ENCODE measurements at regions not wholly inside any gene's neighbourhood (a gene's known extent, or its start where the extent isn't known, plus 50 kb on each side); places are given as distances from the start of the nearest gene placed in this dataset.

DNA sequence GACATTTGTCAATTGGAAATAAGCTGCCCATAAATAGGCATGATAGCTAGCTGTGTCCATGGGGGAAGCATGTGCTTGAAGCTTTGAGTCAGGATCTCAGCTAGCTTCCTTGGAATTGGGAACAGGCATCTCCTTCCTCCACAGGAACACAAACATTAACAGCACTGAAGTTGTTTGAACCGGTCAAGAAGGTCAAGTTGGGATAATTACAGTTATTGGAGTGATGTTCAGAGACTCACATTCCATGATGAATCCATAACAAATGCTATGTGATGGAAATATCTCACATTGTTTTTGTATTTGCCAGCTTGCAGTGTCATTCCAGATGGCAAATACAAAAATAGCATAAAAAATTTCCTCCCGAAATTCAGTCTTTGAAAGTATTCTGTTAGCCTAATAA, 347.6 kb upstream of the SMIM21 start:
- no peak overlapping the region for H3K9ac ChIP-seq (ENCODE audit: low read depth in 1 of 2, low read length in 2 of 2)
- no peaks in the 10 kb centered on the region for H3K36me3 ChIP-seq (ENCODE audit: control insufficient read depth in 1 of 2, insufficient read depth in 2 of 2, low read length in 2 of 2)
- H3K4me3 ChIP-seq (ENCODE audit: low read depth in 1 of 2, low read length in 2 of 2) = no peak overlapping the region
- H3K27me3 ChIP-seq (ENCODE audit: control insufficient read depth in 1 of 2, insufficient read depth in 2 of 2, low read length in 2 of 2) = no peaks in the 10 kb centered on the region
- no peaks in the 10 kb centered on the region for H3K4me1 ChIP-seq (ENCODE audit: control insufficient read depth in 1 of 2, insufficient read depth in 2 of 2, low read length in 2 of 2)
- no peak overlapping the region for H3K27ac ChIP-seq (ENCODE audit: low read depth, low read length)
- no peaks in the 10 kb centered on the region for H3K9me3 ChIP-seq (ENCODE audit: control insufficient read depth in 1 of 2, low read length in 2 of 2)

GRCh38 chr18:75773618-75774017, 346.1 kb upstream of the SMIM21 start:
- H3K9ac ChIP-seq (ENCODE audit: low read depth in 1 of 2, low read length in 2 of 2) = no peak overlapping the region
- H3K4me1 ChIP-seq (ENCODE audit: control insufficient read depth in 1 of 2, insufficient read depth in 2 of 2, low read length in 2 of 2) = no peaks in the 10 kb centered on the region
- H3K27me3 ChIP-seq (ENCODE audit: control insufficient read depth in 1 of 2, insufficient read depth in 2 of 2, low read length in 2 of 2) = no peaks in the 10 kb centered on the region
- no peak overlapping the region for H3K27ac ChIP-seq (ENCODE audit: low read depth, low read length)
- H3K36me3 ChIP-seq (ENCODE audit: control insufficient read depth in 1 of 2, insufficient read depth in 2 of 2, low read length in 2 of 2) = no peaks in the 10 kb centered on the region
- no peaks in the 10 kb centered on the region for H3K9me3 ChIP-seq (ENCODE audit: control insufficient read depth in 1 of 2, low read length in 2 of 2)
- no peak overlapping the region for H3K4me3 ChIP-seq (ENCODE audit: low read depth in 1 of 2, low read length in 2 of 2)

DNA sequence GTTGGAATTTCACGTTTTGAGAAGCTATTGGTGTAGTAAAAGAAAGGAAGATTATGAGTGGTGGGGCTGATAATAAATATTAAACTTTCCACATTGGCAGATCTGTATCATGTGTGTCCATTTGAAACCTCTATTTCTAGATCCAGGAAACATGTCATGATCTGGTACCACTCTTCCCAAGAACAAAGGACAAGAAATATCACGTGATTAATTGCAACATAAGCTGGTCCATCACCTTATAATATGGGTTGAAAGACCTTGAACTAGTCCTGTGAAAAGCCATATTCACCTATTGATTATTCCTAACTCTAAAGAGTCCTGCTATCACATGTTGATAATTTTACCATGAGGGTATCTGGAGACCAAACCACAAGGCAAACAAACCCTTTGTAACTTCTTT, 335.3 kb upstream of the SMIM21 start:
- Histone ChIP-seq H3K9me3 (ENCODE audit: control insufficient read depth in 1 of 2, low read length in 2 of 2) (no peaks in the 10 kb centered on the region), H3K36me3 (ENCODE audit: control insufficient read depth in 1 of 2, insufficient read depth in 2 of 2, low read length in 2 of 2) (no peaks in the 10 kb centered on the region), H3K4me1 (ENCODE audit: control insufficient read depth in 1 of 2, insufficient read depth in 2 of 2, low read length in 2 of 2) (no peaks in the 10 kb centered on the region), H3K27ac (ENCODE audit: low read depth, low read length) (no peak overlapping the region), H3K4me3 (ENCODE audit: low read depth in 1 of 2, low read length in 2 of 2) (no peak overlapping the region), H3K27me3 (ENCODE audit: control insufficient read depth in 1 of 2, insufficient read depth in 2 of 2, low read length in 2 of 2) (no peaks in the 10 kb centered on the region), H3K9ac (ENCODE audit: low read depth in 1 of 2, low read length in 2 of 2) (no peak overlapping the region)

- no peak overlapping the region for H3K4me3 ChIP-seq (ENCODE audit: low read depth in 1 of 2, low read length in 2 of 2)
- H3K9me3 ChIP-seq (ENCODE audit: control insufficient read depth in 1 of 2, low read length in 2 of 2) = no peaks in the 10 kb centered on the region
- H3K36me3 ChIP-seq (ENCODE audit: control insufficient read depth in 1 of 2, insufficient read depth in 2 of 2, low read length in 2 of 2) = no peaks in the 10 kb centered on the region
- H3K9ac ChIP-seq (ENCODE audit: low read depth in 1 of 2, low read length in 2 of 2) = no peak overlapping the region
- no peak overlapping the region for H3K27ac ChIP-seq (ENCODE audit: low read depth, low read length)
- no peaks in the 10 kb centered on the region for H3K4me1 ChIP-seq (ENCODE audit: control insufficient read depth in 1 of 2, insufficient read depth in 2 of 2, low read length in 2 of 2)
- H3K27me3 ChIP-seq (ENCODE audit: control insufficient read depth in 1 of 2, insufficient read depth in 2 of 2, low read length in 2 of 2) = no peaks in the 10 kb centered on the region
These were observed 332.7 kb upstream of the SMIM21 start for GRCh38 chr18:75760208-75760607.

DNA sequence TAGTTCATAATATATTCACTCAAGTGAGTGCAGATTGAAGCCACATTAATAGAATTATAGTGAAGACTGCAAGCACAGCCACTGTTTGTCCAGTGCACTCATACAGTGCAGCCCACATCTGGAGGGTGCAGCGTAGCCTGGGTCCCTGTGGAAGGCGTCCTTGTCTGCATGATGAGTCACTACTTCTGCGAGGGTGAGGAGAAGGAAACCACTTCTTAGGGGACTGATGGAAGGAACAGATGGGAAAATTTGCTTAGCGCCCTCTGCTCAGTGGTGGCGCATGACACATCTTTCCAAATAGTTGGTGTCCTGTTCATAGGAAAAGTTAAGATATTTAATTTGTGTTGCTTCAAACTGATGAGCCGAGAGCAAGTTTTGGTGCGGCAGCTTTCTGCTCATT, 330.4 kb upstream of the SMIM21 start:
- no peak overlapping the region for H3K27ac ChIP-seq (ENCODE audit: low read depth, low read length)
- H3K4me3 ChIP-seq (ENCODE audit: low read depth in 1 of 2, low read length in 2 of 2) = no peak overlapping the region
- H3K4me1 ChIP-seq (ENCODE audit: control insufficient read depth in 1 of 2, insufficient read depth in 2 of 2, low read length in 2 of 2) = no peaks in the 10 kb centered on the region
- no peak overlapping the region for H3K9ac ChIP-seq (ENCODE audit: low read depth in 1 of 2, low read length in 2 of 2)
- no peaks in the 10 kb centered on the region for H3K9me3 ChIP-seq (ENCODE audit: control insufficient read depth in 1 of 2, low read length in 2 of 2)
- H3K36me3 ChIP-seq (ENCODE audit: control insufficient read depth in 1 of 2, insufficient read depth in 2 of 2, low read length in 2 of 2) = no peaks in the 10 kb centered on the region
- H3K27me3 ChIP-seq (ENCODE audit: control insufficient read depth in 1 of 2, insufficient read depth in 2 of 2, low read length in 2 of 2) = no peaks in the 10 kb centered on the region

GRCh38 chr18:75754433-75754832, 326.9 kb upstream of the SMIM21 start:
- Histone ChIP-seq H3K27me3 (ENCODE audit: control insufficient read depth in 1 of 2, insufficient read depth in 2 of 2, low read length in 2 of 2) (no peaks in the 10 kb centered on the region), H3K4me1 (ENCODE audit: control insufficient read depth in 1 of 2, insufficient read depth in 2 of 2, low read length in 2 of 2) (no peaks in the 10 kb centered on the region), H3K27ac (ENCODE audit: low read depth, low read length) (no peak overlapping the region), H3K4me3 (ENCODE audit: low read depth in 1 of 2, low read length in 2 of 2) (no peak overlapping the region), H3K36me3 (ENCODE audit: control insufficient read depth in 1 of 2, insufficient read depth in 2 of 2, low read length in 2 of 2) (no peaks in the 10 kb centered on the region), H3K9ac (ENCODE audit: low read depth in 1 of 2, low read length in 2 of 2) (no peak overlapping the region), H3K9me3 (ENCODE audit: control insufficient read depth in 1 of 2, low read length in 2 of 2) (no peaks in the 10 kb centered on the region)

DNA sequence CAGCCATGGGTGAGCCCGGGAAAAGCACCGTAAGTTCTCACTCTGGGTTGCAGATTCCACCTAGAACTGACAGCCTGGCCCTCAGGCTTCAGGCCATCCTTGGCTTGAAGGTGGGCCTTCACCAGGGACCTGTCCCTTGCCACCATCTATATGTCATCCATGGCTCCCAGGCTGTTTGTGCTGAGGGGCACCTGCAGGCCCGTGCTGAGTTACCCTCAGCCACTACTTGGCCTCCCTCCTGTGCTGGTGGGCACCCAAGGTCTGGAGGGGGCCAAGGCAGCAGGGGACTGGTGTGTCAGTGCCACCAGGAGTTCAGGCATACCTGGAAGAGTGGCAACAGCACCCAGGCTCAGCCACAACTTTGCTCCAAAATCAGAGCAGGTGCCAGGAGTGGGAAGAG, 326.2 kb upstream of the SMIM21 start:
- H3K9ac ChIP-seq (ENCODE audit: low read depth in 1 of 2, low read length in 2 of 2) = no peak overlapping the region
- no peaks in the 10 kb centered on the region for H3K4me1 ChIP-seq (ENCODE audit: control insufficient read depth in 1 of 2, insufficient read depth in 2 of 2, low read length in 2 of 2)
- H3K36me3 ChIP-seq (ENCODE audit: control insufficient read depth in 1 of 2, insufficient read depth in 2 of 2, low read length in 2 of 2) = no peaks in the 10 kb centered on the region
- H3K4me3 ChIP-seq (ENCODE audit: low read depth in 1 of 2, low read length in 2 of 2) = no peak overlapping the region
- no peaks in the 10 kb centered on the region for H3K27me3 ChIP-seq (ENCODE audit: control insufficient read depth in 1 of 2, insufficient read depth in 2 of 2, low read length in 2 of 2)
- H3K27ac ChIP-seq (ENCODE audit: low read depth, low read length) = no peak overlapping the region
- H3K9me3 ChIP-seq (ENCODE audit: control insufficient read depth in 1 of 2, low read length in 2 of 2) = no peaks in the 10 kb centered on the region

DNA sequence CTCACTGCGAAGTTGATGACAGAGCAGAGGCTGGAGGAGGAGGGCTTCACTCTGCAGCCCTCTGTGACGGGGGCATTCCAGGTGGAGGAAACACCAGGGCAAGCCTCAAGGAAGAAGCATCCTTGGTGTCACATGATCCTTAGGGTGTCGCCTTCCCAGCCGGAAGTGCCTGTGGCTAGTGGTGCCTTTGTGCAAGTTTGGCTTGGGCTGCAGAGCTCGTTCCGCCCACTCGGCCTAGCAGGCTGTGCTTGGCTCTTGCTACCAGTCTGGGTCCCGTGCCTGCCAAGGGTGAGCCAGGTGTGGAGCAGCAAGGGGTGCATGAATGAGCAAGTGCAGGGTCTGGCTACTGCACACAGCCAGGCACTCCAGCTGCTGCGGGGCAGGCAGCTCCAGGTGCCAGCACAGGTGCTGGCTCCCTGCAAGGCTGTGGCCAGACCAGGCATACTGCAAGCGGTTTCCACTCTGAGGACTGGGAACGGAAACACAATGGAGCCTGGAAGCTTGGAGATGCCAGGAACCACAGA, 325.3 kb upstream of the SMIM21 start:
- Histone ChIP-seq H3K4me3 (ENCODE audit: low read depth in 1 of 2, low read length in 2 of 2) (no peak overlapping the region), H3K36me3 (ENCODE audit: control insufficient read depth in 1 of 2, insufficient read depth in 2 of 2, low read length in 2 of 2) (no peaks in the 10 kb centered on the region), H3K9ac (ENCODE audit: low read depth in 1 of 2, low read length in 2 of 2) (no peak overlapping the region), H3K4me1 (ENCODE audit: control insufficient read depth in 1 of 2, insufficient read depth in 2 of 2, low read length in 2 of 2) (no peaks in the 10 kb centered on the region), H3K9me3 (ENCODE audit: control insufficient read depth in 1 of 2, low read length in 2 of 2) (no peaks in the 10 kb centered on the region), H3K27ac (ENCODE audit: low read depth, low read length) (no peak overlapping the region), H3K27me3 (ENCODE audit: control insufficient read depth in 1 of 2, insufficient read depth in 2 of 2, low read length in 2 of 2) (no peaks in the 10 kb centered on the region)

DNA sequence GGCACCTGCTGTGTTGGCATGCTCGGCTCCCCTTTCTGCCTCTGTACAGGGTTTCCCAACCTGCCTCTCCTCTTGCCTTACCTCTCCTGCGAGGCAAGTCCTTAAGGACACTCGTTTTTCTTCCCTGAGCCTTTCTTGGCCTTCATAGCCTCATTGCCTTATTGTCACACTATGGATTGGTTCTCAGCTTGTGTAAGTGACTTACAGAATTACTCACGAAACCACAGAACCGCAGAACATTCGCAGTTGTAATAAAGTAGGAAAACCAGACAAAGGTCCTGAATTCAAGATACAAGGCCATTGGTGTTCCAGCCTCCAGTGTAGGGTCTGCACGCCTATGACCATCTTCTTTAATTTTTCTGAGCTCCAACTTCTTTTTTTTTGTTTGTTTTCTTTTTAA, 317.6 kb upstream of the SMIM21 start:
- Histone ChIP-seq H3K36me3 (ENCODE audit: control insufficient read depth in 1 of 2, insufficient read depth in 2 of 2, low read length in 2 of 2) (no peaks in the 10 kb centered on the region), H3K27ac (ENCODE audit: low read depth, low read length) (no peak overlapping the region), H3K27me3 (ENCODE audit: control insufficient read depth in 1 of 2, insufficient read depth in 2 of 2, low read length in 2 of 2) (no peaks in the 10 kb centered on the region), H3K4me3 (ENCODE audit: low read depth in 1 of 2, low read length in 2 of 2) (no peak overlapping the region), H3K4me1 (ENCODE audit: control insufficient read depth in 1 of 2, insufficient read depth in 2 of 2, low read length in 2 of 2) (no peaks in the 10 kb centered on the region), H3K9me3 (ENCODE audit: control insufficient read depth in 1 of 2, low read length in 2 of 2) (no peaks in the 10 kb centered on the region), H3K9ac (ENCODE audit: low read depth in 1 of 2, low read length in 2 of 2) (no peak overlapping the region)

GRCh38 chr18:75742516-75742915, 315.0 kb upstream of the SMIM21 start:
- H3K27me3 ChIP-seq (ENCODE audit: control insufficient read depth in 1 of 2, insufficient read depth in 2 of 2, low read length in 2 of 2) = no peaks in the 10 kb centered on the region
- no peak overlapping the region for H3K27ac ChIP-seq (ENCODE audit: low read depth, low read length)
- H3K4me3 ChIP-seq (ENCODE audit: low read depth in 1 of 2, low read length in 2 of 2) = no peak overlapping the region
- no peaks in the 10 kb centered on the region for H3K36me3 ChIP-seq (ENCODE audit: control insufficient read depth in 1 of 2, insufficient read depth in 2 of 2, low read length in 2 of 2)
- no peaks in the 10 kb centered on the region for H3K9me3 ChIP-seq (ENCODE audit: control insufficient read depth in 1 of 2, low read length in 2 of 2)
- no peaks in the 10 kb centered on the region for H3K4me1 ChIP-seq (ENCODE audit: control insufficient read depth in 1 of 2, insufficient read depth in 2 of 2, low read length in 2 of 2)
- H3K9ac ChIP-seq (ENCODE audit: low read depth in 1 of 2, low read length in 2 of 2) = no peak overlapping the region

- Histone ChIP-seq H3K36me3 (ENCODE audit: control insufficient read depth in 1 of 2, insufficient read depth in 2 of 2, low read length in 2 of 2) (no peaks in the 10 kb centered on the region), H3K4me3 (ENCODE audit: low read depth in 1 of 2, low read length in 2 of 2) (no peak overlapping the region), H3K27me3 (ENCODE audit: control insufficient read depth in 1 of 2, insufficient read depth in 2 of 2, low read length in 2 of 2) (no peaks in the 10 kb centered on the region), H3K27ac (ENCODE audit: low read depth, low read length) (no peak overlapping the region), H3K9ac (ENCODE audit: low read depth in 1 of 2, low read length in 2 of 2) (no peak overlapping the region), H3K9me3 (ENCODE audit: control insufficient read depth in 1 of 2, low read length in 2 of 2) (no peaks in the 10 kb centered on the region), H3K4me1 (ENCODE audit: control insufficient read depth in 1 of 2, insufficient read depth in 2 of 2, low read length in 2 of 2) (no peaks in the 10 kb centered on the region)
These were observed 312.2 kb upstream of the SMIM21 start for GRCh38 chr18:75739682-75740081.
